Lower leg skin (tissue), 3 donors: ENCODE measurements at regions not wholly inside any gene's neighbourhood (a gene's known extent, or its start where the extent isn't known, plus 50 kb on each side); places are given as distances from the start of the nearest gene placed in this dataset.

Experiments used
- CTCF ChIP-seq, 3 donors: fragments of 450-650 bp; IDR thresholded peaks; one replicate each; pipeline ENCODE4 v1.5.1; 2016; ENCODE audit warnings: antibody characterized with exemption in 3 of 3, mild to moderate bottlenecking in 3 of 3, moderate library complexity in 2 of 3
- POLR2A ChIP-seq, 2 donors: fragments of 450-650 bp; IDR thresholded peaks; one replicate each; pipeline ENCODE4 v1.6.1; 2016 to 2017; ENCODE audit warnings: antibody characterized with exemption in 2 of 2, mild to moderate bottlenecking in 1 of 2, moderate library complexity in 1 of 2

- TF ChIP-seq CTCF (IDR thresholded peaks at IDR 0.05) (no peak), POLR2A (IDR thresholded peaks at IDR 0.05) (no peak)
These were observed 176.1 kb downstream of the ID4 start for GRCh38 chr6:20013066-20013861.
